GM12864 (cell line): ENCODE measurements at regions not wholly inside any gene's neighbourhood (a gene's known extent, or its start where the extent isn't known, plus 50 kb on each side); places are given as distances from the start of the nearest gene placed in this dataset.

ENCODE experiments used
- DNase-seq: peaks from one replicate; pipeline ENCODE4 v3.0.0-alpha.2; 2011; ENCODE audit warnings: low read depth
- H3K4me3 ChIP-seq: 2 replicates; pipeline ENCODE4 v1.5.1; 2011; ENCODE audit warnings: mild to moderate bottlenecking, low read depth, low read length, control low read depth
- TF ChIP-seq, protein P1 (sequence below): IDR thresholded peaks from 2 replicates; pipeline ENCODE4 v1.5.1; 2011; ENCODE audit warnings: low read depth, mild to moderate bottlenecking, moderate library complexity, low read length, control low read depth, inconsistent platforms; ENCODE audit errors: missing control alignments

GRCh38 chr20:40368876-40369275 lies 320.2 kb downstream of the MAFB start:
- DNase-seq, result no peak
- no peak overlapping the region for H3K4me3 ChIP-seq
- TF ChIP-seq, protein P1, sequence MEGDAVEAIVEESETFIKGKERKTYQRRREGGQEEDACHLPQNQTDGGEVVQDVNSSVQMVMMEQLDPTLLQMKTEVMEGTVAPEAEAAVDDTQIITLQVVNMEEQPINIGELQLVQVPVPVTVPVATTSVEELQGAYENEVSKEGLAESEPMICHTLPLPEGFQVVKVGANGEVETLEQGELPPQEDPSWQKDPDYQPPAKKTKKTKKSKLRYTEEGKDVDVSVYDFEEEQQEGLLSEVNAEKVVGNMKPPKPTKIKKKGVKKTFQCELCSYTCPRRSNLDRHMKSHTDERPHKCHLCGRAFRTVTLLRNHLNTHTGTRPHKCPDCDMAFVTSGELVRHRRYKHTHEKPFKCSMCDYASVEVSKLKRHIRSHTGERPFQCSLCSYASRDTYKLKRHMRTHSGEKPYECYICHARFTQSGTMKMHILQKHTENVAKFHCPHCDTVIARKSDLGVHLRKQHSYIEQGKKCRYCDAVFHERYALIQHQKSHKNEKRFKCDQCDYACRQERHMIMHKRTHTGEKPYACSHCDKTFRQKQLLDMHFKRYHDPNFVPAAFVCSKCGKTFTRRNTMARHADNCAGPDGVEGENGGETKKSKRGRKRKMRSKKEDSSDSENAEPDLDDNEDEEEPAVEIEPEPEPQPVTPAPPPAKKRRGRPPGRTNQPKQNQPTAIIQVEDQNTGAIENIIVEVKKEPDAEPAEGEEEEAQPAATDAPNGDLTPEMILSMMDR, result no peak

DNA sequence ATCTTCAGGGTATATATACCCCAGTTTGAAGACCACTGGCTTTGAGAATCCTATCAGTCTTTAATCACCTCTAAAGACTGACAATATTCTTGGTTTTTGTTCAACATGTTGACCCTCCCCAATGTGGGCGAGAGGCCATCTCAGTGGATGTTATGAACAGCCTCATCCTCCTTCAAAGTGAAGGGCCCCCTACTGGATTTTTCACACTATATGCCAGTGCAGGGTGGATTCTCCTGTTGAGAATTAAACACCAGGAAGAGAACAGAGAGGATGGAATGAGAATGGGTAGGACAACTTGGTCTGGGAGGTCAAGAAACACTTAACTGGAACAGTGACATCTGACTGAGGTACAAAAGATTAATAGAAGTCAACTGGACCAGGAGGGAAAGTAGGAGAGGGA lies 327.1 kb downstream of the MAFB start:
- TF ChIP-seq, protein P1, result no peak
- no peak for DNase-seq
- H3K4me3 ChIP-seq, result no peak overlapping the region

GRCh38 chr20:40359131-40359912 lies 329.7 kb downstream of the MAFB start:
- no peak overlapping the region for H3K4me3 ChIP-seq
- TF ChIP-seq, protein P1, result no peak
- no peak for DNase-seq

DNA sequence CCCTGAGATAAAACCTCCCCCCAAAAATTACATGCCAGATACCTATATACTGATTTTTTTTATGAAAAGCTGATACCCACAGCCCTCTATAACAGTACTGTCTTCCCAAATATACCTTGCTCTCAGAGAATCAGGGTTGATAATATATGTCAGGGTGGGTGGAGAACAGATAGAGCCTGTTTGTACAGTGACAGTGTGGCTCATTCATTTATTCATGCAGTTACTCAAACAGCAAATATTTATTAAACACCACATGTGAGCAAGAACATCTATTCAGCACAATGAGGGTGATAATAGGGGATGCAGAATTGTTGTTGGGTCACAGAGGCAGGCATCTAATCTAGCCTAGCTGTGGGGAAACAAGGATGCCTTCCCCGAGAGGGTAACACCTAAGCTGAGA lies 334.2 kb downstream of the MAFB start:
- no peak for DNase-seq
- H3K4me3 ChIP-seq, result no peak overlapping the region
- TF ChIP-seq, protein P1, result no peak

GRCh38 chr20:40343390-40343789 lies 345.6 kb downstream of the MAFB start:
- H3K4me3 ChIP-seq, result no peak overlapping the region
- no peak for DNase-seq
- TF ChIP-seq, protein P1, result no peak

DNA sequence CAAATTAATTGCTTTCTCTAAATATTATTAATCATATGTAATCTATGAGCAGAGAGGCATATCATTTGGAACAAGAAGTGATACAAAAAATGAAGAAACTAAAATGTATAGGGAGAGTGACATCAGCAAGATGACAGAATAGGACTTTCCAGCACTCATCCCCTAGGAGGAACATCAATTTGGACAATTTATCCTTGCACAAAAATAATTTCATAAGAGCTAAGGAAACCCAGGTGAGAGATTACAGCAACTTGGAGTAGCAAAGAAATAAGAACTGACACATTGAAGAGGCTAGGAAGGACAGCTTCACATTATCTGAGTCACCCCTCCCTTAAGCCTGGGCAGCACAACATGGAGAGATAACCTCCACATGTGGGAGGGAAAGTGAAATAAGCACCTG lies 347.5 kb downstream of the MAFB start:
- TF ChIP-seq, protein P1, result no peak

DNA sequence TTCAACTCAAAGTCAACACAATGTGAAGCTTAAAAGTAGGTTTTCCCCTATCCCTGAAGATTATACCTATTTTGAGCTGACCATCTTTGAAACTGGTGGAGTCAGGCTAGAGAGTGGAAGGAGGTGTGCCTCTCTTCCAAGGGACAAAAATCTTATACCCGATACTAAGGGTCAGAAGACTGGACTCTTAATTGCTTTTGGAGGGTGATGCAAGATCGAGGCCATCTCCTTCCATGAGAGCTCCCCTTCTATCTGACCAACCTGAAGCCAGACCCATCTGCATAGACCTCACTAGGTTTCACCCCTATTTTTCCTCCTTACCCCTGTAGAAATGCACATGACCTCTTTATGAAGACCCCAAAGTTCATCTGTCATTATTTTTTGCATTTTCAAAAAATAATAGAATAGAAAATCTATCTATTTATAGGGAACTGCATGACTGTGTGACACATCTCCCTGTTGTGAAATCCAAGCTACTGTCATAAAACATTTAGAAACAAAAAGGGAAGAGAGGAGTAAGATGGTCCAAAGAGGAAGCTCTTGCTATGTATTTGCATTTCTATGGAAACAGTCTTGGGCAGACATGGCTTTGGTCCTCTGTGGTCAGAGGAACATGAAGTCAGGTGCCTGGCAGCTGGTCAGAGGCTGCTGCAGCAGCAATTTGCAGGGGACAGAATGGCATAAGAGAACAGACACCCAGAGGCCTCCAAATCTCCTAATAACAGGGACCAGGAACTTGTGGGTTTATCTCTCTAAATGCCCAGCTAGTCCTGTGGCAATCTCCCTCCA lies 349.2 kb downstream of the MAFB start:
- no peak overlapping the region for H3K4me3 ChIP-seq
- TF ChIP-seq, protein P1, result no peak
- no peak for DNase-seq

More for the DNA sequence above, 347.5 kb downstream of the MAFB start:
- H3K4me3 ChIP-seq, result no peak overlapping the region
- DNase-seq, result no peak
